Panc1 (cell line): ENCODE measurements at regions not wholly inside any gene's neighbourhood (a gene's known extent, or its start where the extent isn't known, plus 50 kb on each side); places are given as distances from the start of the nearest gene placed in this dataset.

Experiments used
- ATAC-seq: fragments of 200-7000 bp; cut with Tn5 transposase; 2 replicates; pipeline ENCODE4 v1.9.1; 2020; ENCODE audit warnings: mild to moderate bottlenecking, moderate library complexity
- BruUV-seq: library from RNA; stranded (reverse); fragments of 400-500 nt; replicated peaks from 2 replicates; lab custom pipeline; 2021; lab: Mats Ljungman, UMichigan
- CTCF ChIA-PET: fragments of 300-600 bp; sonication (Branson Sonifier 250); formaldehyde crosslinking; loops from one replicate; lab custom pipeline; 2022; ENCODE audit warnings: antibody characterized with exemption; lab: Charles Lee
- POLR2A ChIA-PET: fragments of 300-600 bp; sonication (Branson Sonifier 250); formaldehyde crosslinking; loops from one replicate; lab custom pipeline; 2022; ENCODE audit warnings: antibody characterized with exemption; lab: Charles Lee
- DNase-seq: peaks from one replicate; pipeline ENCODE4 v3.0.0-alpha.2; 2010; ENCODE audit warnings: low read depth, low spot score
- H3K27ac ChIP-seq: 2 replicates; pipeline ENCODE4 v1.5.1; 2011; ENCODE audit warnings: mild to moderate bottlenecking, low read length, inconsistent platforms
- H3K27me3 ChIP-seq: fragments of 200-500 bp; sonication (Bioruptor generic); 2 replicates; pipeline ENCODE4 v1.6.0; 2014; ENCODE audit warnings: low read length, inconsistent platforms; ENCODE audit not compliant: control insufficient read depth, insufficient read depth
- H3K36me3 ChIP-seq: fragments of 200-500 bp; sonication (Bioruptor generic); 2 replicates; pipeline ENCODE4 v1.5.1; 2014; ENCODE audit warnings: inconsistent platforms, mild to moderate bottlenecking, low read length, moderate library complexity; ENCODE audit not compliant: control insufficient read depth, insufficient read depth
- H3K4me1 ChIP-seq: 2 replicates; pipeline ENCODE4 v1.5.1; 2011; ENCODE audit warnings: inconsistent platforms, mild to moderate bottlenecking, low read length, moderate library complexity; ENCODE audit not compliant: control insufficient read depth, insufficient read depth
- H3K4me3 ChIP-seq, 2 experiments: 2 replicates each; pipeline ENCODE4 v1.5.1; 2011 to 2012; ENCODE audit warnings: low read depth in 2 of 2, low read length in 2 of 2, mild to moderate bottlenecking in 2 of 2, inconsistent platforms in 1 of 2, moderate library complexity in 1 of 2
- H3K9me3 ChIP-seq: fragments of 200-500 bp; sonication (Bioruptor generic); 2 replicates; pipeline ENCODE4 v1.5.1; 2014; ENCODE audit warnings: low read depth, mild to moderate bottlenecking, inconsistent platforms, low read length, moderate library complexity; ENCODE audit not compliant: control insufficient read depth, insufficient read depth
- CTCF ChIP-seq: fragments of 450-650 bp; IDR thresholded peaks from 2 replicates; pipeline ENCODE4 v1.5.1; 2017; ENCODE audit warnings: mild to moderate bottlenecking
- POLR2AphosphoS5 ChIP-seq: IDR thresholded peaks from 2 replicates; pipeline ENCODE4 v1.6.1; 2012; ENCODE audit warnings: mild to moderate bottlenecking, low read depth, low read length, moderate library complexity
- SIN3A ChIP-seq: IDR thresholded peaks from 2 replicates; pipeline ENCODE4 v1.6.1; 2012; ENCODE audit warnings: low read depth, mild to moderate bottlenecking, low read length, moderate library complexity, borderline replicate concordance; ENCODE audit not compliant: insufficient read depth
- TCF7L2 ChIP-seq: IDR thresholded peaks from 2 replicates; pipeline ENCODE4 v1.6.1; 2011; ENCODE audit warnings: mild to moderate bottlenecking, low read depth, low read length, inconsistent platforms
- in situ Hi-C: cut with HindIII; loops from 2 replicates; pipeline ENCODE4 v1.10.0; 2016; ENCODE audit warnings: low sequenced_read_pairs, low pct_unique_long_range_greater_than_20kb
- intact Hi-C: fragments of 100-400 bp; cut with micrococcal nuclease; formaldehyde crosslinking; loops from one replicate; pipeline ENCODE4 v1.10.0; 2022; ENCODE audit not compliant: unreplicated experiment
- TF ChIP-seq, protein P1 (sequence below), 2 experiments: IDR thresholded peaks; 2 replicates each; pipeline ENCODE4 v1.6.1; 2011 to 2012; ENCODE audit warnings: low read depth in 2 of 2, control low read depth in 1 of 2, low read length in 1 of 2, mild to moderate bottlenecking in 1 of 2, moderate library complexity in 1 of 2; ENCODE audit not compliant: insufficient read depth in 1 of 2

DNA sequence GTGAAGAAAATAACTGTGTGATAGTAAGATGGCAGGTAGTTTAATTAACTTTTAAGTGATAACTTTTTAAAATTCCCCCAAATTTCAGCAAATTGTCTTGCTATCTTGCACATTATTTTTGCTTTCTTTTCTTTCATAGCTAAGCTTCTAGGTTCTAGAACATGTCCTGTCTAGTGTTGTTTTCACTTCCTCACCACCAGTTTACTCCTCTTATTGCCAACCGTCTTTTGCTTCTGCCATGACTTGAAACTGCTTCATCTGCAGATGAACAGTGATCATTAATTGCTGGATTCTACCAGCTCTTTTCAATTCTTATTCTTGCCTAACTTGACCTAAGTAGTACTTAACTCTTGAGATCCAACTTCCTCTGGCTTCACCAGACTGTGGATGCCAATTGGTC lies 137.8 kb downstream of the CENPW start:
- intact Hi-C loops, result no loop called here
- TF ChIP-seq CTCF, result no peak
- TF ChIP-seq SIN3A, result no peak
- Histone ChIP-seq H3K36me3 (no peaks in the 10 kb centered on the region), H3K9me3 (no peaks in the 10 kb centered on the region), H3K4me3 (no peak overlapping the region), H3K27ac (no peak overlapping the region), H3K27me3 (no peaks in the 10 kb centered on the region), H3K4me1 (no peaks in the 10 kb centered on the region)
- ChIA-PET CTCF (no interaction called here), POLR2A (no interaction called here)
- no TSS peak for BruUV-seq
- in situ Hi-C loops, result no loop called here
- ATAC-seq (no peak), DNase-seq (no peak)

DNA sequence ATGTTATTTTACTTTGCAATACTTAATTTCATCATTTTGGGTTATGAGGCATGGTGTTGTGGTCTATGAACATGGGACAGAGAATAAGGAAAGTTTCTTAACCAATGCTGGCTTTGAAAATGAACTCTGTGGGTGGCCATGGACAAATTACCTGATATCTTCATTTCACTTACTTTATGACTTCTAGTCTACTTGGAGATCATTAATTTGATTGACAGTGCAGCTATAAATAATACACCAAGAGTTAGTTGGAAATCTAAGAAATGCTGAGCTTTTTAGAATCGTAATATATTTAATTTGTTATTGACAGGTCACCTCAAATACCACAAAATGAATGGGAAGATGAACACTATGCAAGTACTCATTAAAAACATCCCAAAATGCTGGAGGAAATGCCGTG lies 140.4 kb downstream of the CENPW start:
- no peak for ATAC-seq
- intact Hi-C loops (no loop called here), in situ Hi-C loops (no loop called here)
- TF ChIP-seq TCF7L2, result no peak
- no peak for TF ChIP-seq CTCF
- no peak for TF ChIP-seq POLR2AphosphoS5
- CTCF ChIA-PET, result no interaction called here
- Histone ChIP-seq H3K4me1 (no peaks in the 10 kb centered on the region), H3K27me3 (no peaks in the 10 kb centered on the region), H3K36me3 (no peaks in the 10 kb centered on the region), H3K9me3 (no peaks in the 10 kb centered on the region), H3K4me3 (no peak overlapping the region), H3K27ac (no peak overlapping the region)
- DNase-seq, result no peak
- POLR2A ChIA-PET, result no interaction called here
- no TSS peak for BruUV-seq

DNA sequence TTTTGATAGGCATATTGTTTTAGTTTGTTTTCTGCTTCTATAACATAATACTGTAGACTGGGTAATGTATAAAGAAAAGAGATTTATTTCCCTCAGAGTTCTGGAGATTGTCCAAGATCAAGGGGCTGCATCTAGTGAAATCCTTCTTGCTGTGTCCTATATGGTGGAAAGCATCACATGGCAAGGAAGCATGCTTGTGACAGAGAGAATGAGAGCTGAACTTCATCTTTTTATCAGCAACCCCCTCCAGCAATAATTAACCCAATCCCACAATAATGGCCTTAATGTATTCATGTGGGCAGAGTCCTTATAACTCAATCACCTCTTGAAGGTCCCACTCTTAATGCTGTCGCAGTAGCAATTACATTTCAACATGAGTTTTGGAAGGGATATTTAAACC lies 141.4 kb downstream of the CENPW start:
- no peaks in the 10 kb centered on the region for H3K9me3 ChIP-seq
- in situ Hi-C loops, result no loop called here
- DNase-seq, result no peak
- ChIA-PET CTCF (no interaction called here), POLR2A (no interaction called here)
- H3K36me3 ChIP-seq, result no peaks in the 10 kb centered on the region
- no peak for ATAC-seq
- no peak overlapping the region for H3K27ac ChIP-seq
- BruUV-seq, result no TSS peak
- no peak overlapping the region for H3K4me3 ChIP-seq
- H3K4me1 ChIP-seq, result no peaks in the 10 kb centered on the region
- H3K27me3 ChIP-seq, result no peaks in the 10 kb centered on the region
- intact Hi-C loops, result no loop called here
- TF ChIP-seq CTCF (no peak), POLR2AphosphoS5 (no peak), SIN3A (no peak), TCF7L2 (no peak)
- TF ChIP-seq, protein P1, sequence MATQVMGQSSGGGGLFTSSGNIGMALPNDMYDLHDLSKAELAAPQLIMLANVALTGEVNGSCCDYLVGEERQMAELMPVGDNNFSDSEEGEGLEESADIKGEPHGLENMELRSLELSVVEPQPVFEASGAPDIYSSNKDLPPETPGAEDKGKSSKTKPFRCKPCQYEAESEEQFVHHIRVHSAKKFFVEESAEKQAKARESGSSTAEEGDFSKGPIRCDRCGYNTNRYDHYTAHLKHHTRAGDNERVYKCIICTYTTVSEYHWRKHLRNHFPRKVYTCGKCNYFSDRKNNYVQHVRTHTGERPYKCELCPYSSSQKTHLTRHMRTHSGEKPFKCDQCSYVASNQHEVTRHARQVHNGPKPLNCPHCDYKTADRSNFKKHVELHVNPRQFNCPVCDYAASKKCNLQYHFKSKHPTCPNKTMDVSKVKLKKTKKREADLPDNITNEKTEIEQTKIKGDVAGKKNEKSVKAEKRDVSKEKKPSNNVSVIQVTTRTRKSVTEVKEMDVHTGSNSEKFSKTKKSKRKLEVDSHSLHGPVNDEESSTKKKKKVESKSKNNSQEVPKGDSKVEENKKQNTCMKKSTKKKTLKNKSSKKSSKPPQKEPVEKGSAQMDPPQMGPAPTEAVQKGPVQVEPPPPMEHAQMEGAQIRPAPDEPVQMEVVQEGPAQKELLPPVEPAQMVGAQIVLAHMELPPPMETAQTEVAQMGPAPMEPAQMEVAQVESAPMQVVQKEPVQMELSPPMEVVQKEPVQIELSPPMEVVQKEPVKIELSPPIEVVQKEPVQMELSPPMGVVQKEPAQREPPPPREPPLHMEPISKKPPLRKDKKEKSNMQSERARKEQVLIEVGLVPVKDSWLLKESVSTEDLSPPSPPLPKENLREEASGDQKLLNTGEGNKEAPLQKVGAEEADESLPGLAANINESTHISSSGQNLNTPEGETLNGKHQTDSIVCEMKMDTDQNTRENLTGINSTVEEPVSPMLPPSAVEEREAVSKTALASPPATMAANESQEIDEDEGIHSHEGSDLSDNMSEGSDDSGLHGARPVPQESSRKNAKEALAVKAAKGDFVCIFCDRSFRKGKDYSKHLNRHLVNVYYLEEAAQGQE (IDR thresholded peaks at IDR 0.05; ENCODE audit: insufficient read depth in 1 of 2, low read depth in 2 of 2, low read length in 1 of 2), result no peak
